ENCODE measurements at regions not wholly inside any gene's neighbourhood (a gene's known extent, or its start where the extent isn't known, plus 50 kb on each side); places are given as distances from the start of the nearest gene placed in this dataset.

DNA sequence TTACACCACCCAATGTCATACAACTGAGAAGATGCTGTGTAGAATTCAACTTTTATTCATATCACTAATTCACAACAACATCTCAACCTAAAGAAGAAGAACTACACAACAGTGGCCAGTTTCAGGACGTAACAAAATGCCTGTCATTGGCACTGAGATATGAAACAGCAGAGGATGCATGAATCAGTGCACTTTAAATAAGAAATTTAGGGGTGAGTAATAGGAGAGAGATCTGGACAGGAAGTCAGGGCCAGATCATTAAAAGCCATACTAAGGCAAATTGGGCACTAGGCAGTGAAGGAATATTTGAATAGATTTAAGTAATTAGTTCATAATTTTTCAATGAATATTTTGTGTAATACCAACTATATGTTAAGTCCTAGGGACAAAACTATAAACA is 510.5 kb downstream of the PLPP3 start:
- TF ChIP-seq EP300 (IDR thresholded peaks at IDR 0.05): no peak
- TF ChIP-seq, protein P1, sequence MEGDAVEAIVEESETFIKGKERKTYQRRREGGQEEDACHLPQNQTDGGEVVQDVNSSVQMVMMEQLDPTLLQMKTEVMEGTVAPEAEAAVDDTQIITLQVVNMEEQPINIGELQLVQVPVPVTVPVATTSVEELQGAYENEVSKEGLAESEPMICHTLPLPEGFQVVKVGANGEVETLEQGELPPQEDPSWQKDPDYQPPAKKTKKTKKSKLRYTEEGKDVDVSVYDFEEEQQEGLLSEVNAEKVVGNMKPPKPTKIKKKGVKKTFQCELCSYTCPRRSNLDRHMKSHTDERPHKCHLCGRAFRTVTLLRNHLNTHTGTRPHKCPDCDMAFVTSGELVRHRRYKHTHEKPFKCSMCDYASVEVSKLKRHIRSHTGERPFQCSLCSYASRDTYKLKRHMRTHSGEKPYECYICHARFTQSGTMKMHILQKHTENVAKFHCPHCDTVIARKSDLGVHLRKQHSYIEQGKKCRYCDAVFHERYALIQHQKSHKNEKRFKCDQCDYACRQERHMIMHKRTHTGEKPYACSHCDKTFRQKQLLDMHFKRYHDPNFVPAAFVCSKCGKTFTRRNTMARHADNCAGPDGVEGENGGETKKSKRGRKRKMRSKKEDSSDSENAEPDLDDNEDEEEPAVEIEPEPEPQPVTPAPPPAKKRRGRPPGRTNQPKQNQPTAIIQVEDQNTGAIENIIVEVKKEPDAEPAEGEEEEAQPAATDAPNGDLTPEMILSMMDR (IDR thresholded peaks at IDR 0.05): no peak
- no peak for TF ChIP-seq POLR2AphosphoS5 (IDR thresholded peaks at IDR 0.05)
- no peak for TF ChIP-seq POLR2A (IDR thresholded peaks at IDR 0.05)
- 65% methylated on average over 1 of the region's 1 CpG for WGBS
- H3K36me3 ChIP-seq: no peaks in the 10 kb centered on the region

DNA sequence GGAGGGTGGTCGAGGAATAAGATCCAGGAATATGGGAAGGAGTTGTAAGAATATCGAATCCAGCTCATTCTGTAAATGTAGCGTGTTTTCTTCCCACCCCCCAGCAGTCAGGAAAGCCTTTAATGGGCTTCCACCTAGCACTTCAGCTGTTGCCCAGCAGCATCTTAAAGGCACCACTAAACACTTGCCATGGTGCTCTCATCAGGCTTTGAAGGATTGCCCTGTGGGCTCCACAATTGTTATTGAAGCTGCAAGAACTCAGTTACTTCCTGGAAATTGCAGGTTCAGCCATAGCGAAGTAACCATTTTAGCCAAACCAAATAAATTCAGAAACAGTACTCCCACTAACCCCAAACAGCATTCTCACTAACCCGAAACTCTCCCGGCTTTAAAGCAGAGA is 511.2 kb downstream of the PLPP3 start:
- Histone ChIP-seq H3K9me3 (no peaks in the 10 kb centered on the region), H3K27ac (no peak overlapping the region), H3K36me3 (no peaks in the 10 kb centered on the region), H3K27me3 (no peaks in the 10 kb centered on the region), H3K4me3 (no peak overlapping the region), H3K4me1 (peaks cover 21% of the 10 kb centered on the region)
- TF ChIP-seq, protein P1 (IDR thresholded peaks at IDR 0.05): no peak
- TF ChIP-seq EP300 (IDR thresholded peaks at IDR 0.05) (no peak), POLR2A (IDR thresholded peaks at IDR 0.05) (no peak), POLR2AphosphoS5 (IDR thresholded peaks at IDR 0.05) (no peak)
- DNase-seq (ENCODE audit: low spot score in 2 of 2): no peak
- 83% methylated on average over 6 of the region's 6 CpGs for WGBS

More for the DNA sequence above, 510.5 kb downstream of the PLPP3 start:
- Histone ChIP-seq H3K4me1 (peaks cover 23% of the 10 kb centered on the region), H3K27ac (no peak overlapping the region), H3K27me3 (no peaks in the 10 kb centered on the region), H3K4me3 (no peak overlapping the region), H3K9me3 (no peaks in the 10 kb centered on the region)
- DNase-seq (ENCODE audit: low spot score in 2 of 2): no peak

DNA sequence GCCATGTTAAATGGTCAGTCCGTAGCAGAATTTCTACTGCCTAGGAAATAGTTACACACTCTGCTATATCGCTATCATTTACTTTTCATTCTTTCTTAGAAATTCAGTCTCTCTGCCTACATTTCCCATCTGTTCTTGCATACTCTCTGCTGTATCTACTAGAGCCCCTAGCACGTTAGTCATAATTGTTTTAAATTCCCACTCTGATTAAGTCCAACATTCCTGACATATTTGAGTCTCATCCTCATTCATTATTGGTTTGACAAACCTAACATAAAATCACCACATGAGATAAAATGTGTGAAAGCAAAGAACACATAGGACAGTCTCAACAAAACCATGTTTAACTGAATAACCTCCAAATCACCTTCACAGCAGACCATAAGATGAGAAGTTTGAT is 513.6 kb downstream of the PLPP3 start:
- Histone ChIP-seq H3K27ac (no peak overlapping the region), H3K36me3 (no peaks in the 10 kb centered on the region), H3K4me3 (no peak overlapping the region), H3K27me3 (no peaks in the 10 kb centered on the region), H3K9me3 (no peaks in the 10 kb centered on the region), H3K4me1 (peaks cover 30% of the 10 kb centered on the region)
- 73% methylated on average over 3 of the region's 3 CpGs for WGBS
- TF ChIP-seq, protein P1 (IDR thresholded peaks at IDR 0.05): no peak
- TF ChIP-seq POLR2A (IDR thresholded peaks at IDR 0.05): no peak
- no peak for TF ChIP-seq EP300 (IDR thresholded peaks at IDR 0.05)
- no peak for TF ChIP-seq POLR2AphosphoS5 (IDR thresholded peaks at IDR 0.05)
- DNase-seq (ENCODE audit: low spot score in 2 of 2): no peak

DNA sequence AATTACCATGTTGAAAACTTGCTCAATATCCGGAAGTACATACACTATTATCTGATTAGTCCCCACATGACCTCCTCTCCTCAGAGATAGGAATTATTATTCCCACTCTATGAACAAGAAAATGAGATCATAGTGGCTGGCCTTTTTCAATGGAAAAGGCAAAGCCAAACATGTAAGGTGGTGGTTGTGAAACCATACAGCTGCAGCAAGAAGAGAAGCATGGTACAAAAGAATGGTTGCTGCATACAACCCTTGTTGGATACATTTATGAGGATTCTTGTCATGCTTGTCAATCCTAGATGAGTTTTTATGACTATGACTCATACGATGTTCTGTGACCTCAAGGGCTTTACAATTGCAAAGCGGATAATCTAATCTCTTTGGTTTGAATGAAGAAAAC is 514.7 kb downstream of the PLPP3 start:
- 62% methylated on average over 3 of the region's 3 CpGs for WGBS
- Histone ChIP-seq H3K4me3 (no peak overlapping the region), H3K27me3 (no peaks in the 10 kb centered on the region), H3K9me3 (no peaks in the 10 kb centered on the region), H3K27ac (no peak overlapping the region), H3K36me3 (no peaks in the 10 kb centered on the region), H3K4me1 (peaks cover 30% of the 10 kb centered on the region)
- TF ChIP-seq, protein P1 (IDR thresholded peaks at IDR 0.05): no peak
- TF ChIP-seq EP300 (IDR thresholded peaks at IDR 0.05) (no peak), POLR2A (IDR thresholded peaks at IDR 0.05) (no peak), POLR2AphosphoS5 (IDR thresholded peaks at IDR 0.05) (peak in 1 of 3 donors; percentile 50)
- no peak for DNase-seq (ENCODE audit: low spot score in 2 of 2)

DNA sequence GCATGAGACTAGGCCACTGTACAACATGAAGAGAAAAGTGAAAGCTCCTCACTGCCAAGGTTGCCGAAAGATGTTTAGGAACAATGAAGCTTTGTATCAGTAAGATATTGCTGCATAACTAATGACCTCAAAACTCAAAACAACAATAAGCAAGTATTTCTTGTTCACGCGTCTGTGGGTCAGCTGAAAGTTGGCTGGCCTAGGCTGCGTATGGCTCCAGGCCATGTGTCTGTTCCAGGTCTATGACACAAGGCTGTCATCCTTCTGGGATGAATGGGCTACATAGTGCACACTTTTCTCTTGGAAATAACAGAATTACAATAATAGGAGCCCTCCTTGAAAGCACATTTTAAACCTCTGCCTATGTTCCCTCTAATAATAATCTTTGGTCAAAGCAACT is 515.9 kb downstream of the PLPP3 start:
- H3K27ac ChIP-seq: no peak overlapping the region
- H3K4me3 ChIP-seq: no peak overlapping the region
- peaks cover 30% of the 10 kb centered on the region for H3K4me1 ChIP-seq
- no peak for TF ChIP-seq POLR2A (IDR thresholded peaks at IDR 0.05)
- TF ChIP-seq EP300 (IDR thresholded peaks at IDR 0.05): no peak
- peak in 1 of 3 donors; percentile 82 for TF ChIP-seq POLR2AphosphoS5 (IDR thresholded peaks at IDR 0.05)
- TF ChIP-seq, protein P1 (IDR thresholded peaks at IDR 0.05): no peak
- 63% methylated on average over 4 of the region's 4 CpGs for WGBS
- H3K27me3 ChIP-seq: no peaks in the 10 kb centered on the region
- H3K36me3 ChIP-seq: no peaks in the 10 kb centered on the region
- H3K9me3 ChIP-seq: no peaks in the 10 kb centered on the region
- no peak for DNase-seq (ENCODE audit: low spot score in 2 of 2)

Data from suprapubic skin (tissue), 4 donors.